ENCODE measurements at regions not wholly inside any gene's neighbourhood (a gene's known extent, or its start where the extent isn't known, plus 50 kb on each side); places are given as distances from the start of the nearest gene placed in this dataset.

DNA sequence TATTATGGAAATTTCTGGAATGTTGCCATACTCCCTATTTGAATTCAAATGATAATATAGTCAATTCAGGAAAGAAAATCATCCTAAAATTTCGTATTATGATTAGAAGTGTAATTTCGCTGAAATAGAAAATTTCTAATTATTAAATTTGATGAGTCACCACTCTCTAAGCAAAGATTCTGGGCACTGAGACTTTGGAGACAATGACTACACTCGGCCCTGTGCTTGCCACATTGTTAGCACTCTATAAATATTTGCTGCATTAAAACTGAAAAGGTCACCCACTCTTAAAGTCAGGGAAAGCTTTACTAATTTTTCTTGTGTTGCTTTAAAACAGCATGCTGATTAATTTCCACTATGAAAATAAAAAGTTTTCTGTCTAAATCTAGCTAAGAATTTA is 240.3 kb downstream of the TLE4 start:
- TF ChIP-seq POLR2A (IDR thresholded peaks at IDR 0.05) (no peak), CTCF (IDR thresholded peaks at IDR 0.05) (no peak), EP300 (IDR thresholded peaks at IDR 0.05) (no peak)
